Astrocyte (in vitro differentiated cells and primary cell): ENCODE measurements at regions not wholly inside any gene's neighbourhood (a gene's known extent, or its start where the extent isn't known, plus 50 kb on each side); places are given as distances from the start of the nearest gene placed in this dataset.

Experiments
- CTCF ChIP-seq: IDR thresholded peaks from 2 replicates; pipeline ENCODE4 v1.5.1; 2011; ENCODE audit warnings: low read depth, mild to moderate bottlenecking, inconsistent platforms, low read length, moderate library complexity; ENCODE audit not compliant: insufficient read depth
- EZH2 ChIP-seq: IDR thresholded peaks from 2 replicates; pipeline ENCODE4 v1.6.1; 2012; ENCODE audit warnings: mild to moderate bottlenecking, low read length, inconsistent platforms; ENCODE audit not compliant: insufficient read depth

- TF ChIP-seq CTCF (no peak), EZH2 (no peak)
Observed at GRCh38 chr10:50987934-50988333, 86.4 kb upstream of the PRKG1 start.
